Mesendoderm (in vitro differentiated cells): ENCODE measurements at regions not wholly inside any gene's neighbourhood (a gene's known extent, or its start where the extent isn't known, plus 50 kb on each side); places are given as distances from the start of the nearest gene placed in this dataset.

Experiments
- DNase-seq: peaks from one replicate; pipeline ENCODE4 v3.0.0; 2013
- H2AK5ac ChIP-seq: 2 replicates; pipeline ENCODE4 v1.6.1; 2013; ENCODE audit warnings: low read length, inconsistent platforms
- H2BK120ac ChIP-seq: 2 replicates; pipeline ENCODE4 v1.6.1; 2013; ENCODE audit warnings: low read depth, mild to moderate bottlenecking, low read length, moderate library complexity, mixed read lengths
- H2BK15ac ChIP-seq: replicated peaks from 2 replicates; pipeline ENCODE4 v1.6.1; 2013; ENCODE audit warnings: low read depth, mild to moderate bottlenecking, moderate library complexity
- H2BK5ac ChIP-seq: 2 replicates; pipeline ENCODE4 v1.6.1; 2013; ENCODE audit warnings: low read length, inconsistent platforms
- H3K18ac ChIP-seq: 2 replicates; pipeline ENCODE4 v1.6.1; 2013; ENCODE audit warnings: mild to moderate bottlenecking, low read length, mixed read lengths
- H3K23ac ChIP-seq: one replicate; pipeline ENCODE4 v1.6.1; 2013; ENCODE audit warnings: low read length
- H3K27ac ChIP-seq: 2 replicates; pipeline ENCODE4 v1.5.1; 2013; ENCODE audit warnings: low read depth, mild to moderate bottlenecking, inconsistent platforms, low read length, moderate library complexity
- H3K27me3 ChIP-seq: 2 replicates; pipeline ENCODE4 v1.6.1; 2013; ENCODE audit warnings: low read length, control low read depth, mild to moderate bottlenecking, inconsistent platforms; ENCODE audit not compliant: insufficient read depth, poor library complexity
- H3K36me3 ChIP-seq: 2 replicates; pipeline ENCODE4 v1.6.1; 2013; ENCODE audit warnings: low read length, inconsistent platforms; ENCODE audit not compliant: control insufficient read depth, insufficient read depth
- H3K4ac ChIP-seq: one replicate; pipeline ENCODE4 v1.6.1; 2013; ENCODE audit warnings: low read depth, mild to moderate bottlenecking, low read length, moderate library complexity
- H3K4me1 ChIP-seq: 2 replicates; pipeline ENCODE4 v1.6.1; 2013; ENCODE audit warnings: low read depth, low read length, inconsistent platforms; ENCODE audit not compliant: control insufficient read depth
- H3K4me2 ChIP-seq: 2 replicates; pipeline ENCODE4 v1.6.1; 2013; ENCODE audit warnings: low read length
- H3K4me3 ChIP-seq: 2 replicates; pipeline ENCODE4 v1.5.1; 2013; ENCODE audit warnings: mild to moderate bottlenecking, low read length
- H3K56ac ChIP-seq: one replicate; pipeline ENCODE4 v1.6.1; 2013; ENCODE audit warnings: low read length
- H3K79me1 ChIP-seq: 2 replicates; pipeline ENCODE4 v1.6.1; 2013; ENCODE audit warnings: low read length, inconsistent platforms
- H3K79me2 ChIP-seq: 2 replicates; pipeline ENCODE4 v1.6.1; 2013; ENCODE audit warnings: mild to moderate bottlenecking, low read length; ENCODE audit not compliant: control insufficient read depth, insufficient read depth
- H3K9ac ChIP-seq: 2 replicates; pipeline ENCODE4 v1.6.1; 2013; ENCODE audit warnings: low read length, inconsistent platforms
- H4K5ac ChIP-seq: one replicate; pipeline ENCODE4 v1.6.1; 2013; ENCODE audit warnings: low read length
- H4K8ac ChIP-seq: one replicate; pipeline ENCODE4 v1.6.1; 2013; ENCODE audit warnings: low read depth, mild to moderate bottlenecking, control low read depth, low read length, moderate library complexity
- WGBS: extraction: QIAGEN DNeasy Blood & Tissue Kit; methylation state at CpG from one replicate; pipeline ENCODE4 v1.1.7; 2013; ENCODE audit warnings: low lambda C conversion rate, missing lambda C conversion rate; ENCODE audit not compliant: insufficient coverage; ENCODE audit errors: extremely low coverage; 5-methylcytosine and 5-hydroxymethylcytosine counted together

DNA sequence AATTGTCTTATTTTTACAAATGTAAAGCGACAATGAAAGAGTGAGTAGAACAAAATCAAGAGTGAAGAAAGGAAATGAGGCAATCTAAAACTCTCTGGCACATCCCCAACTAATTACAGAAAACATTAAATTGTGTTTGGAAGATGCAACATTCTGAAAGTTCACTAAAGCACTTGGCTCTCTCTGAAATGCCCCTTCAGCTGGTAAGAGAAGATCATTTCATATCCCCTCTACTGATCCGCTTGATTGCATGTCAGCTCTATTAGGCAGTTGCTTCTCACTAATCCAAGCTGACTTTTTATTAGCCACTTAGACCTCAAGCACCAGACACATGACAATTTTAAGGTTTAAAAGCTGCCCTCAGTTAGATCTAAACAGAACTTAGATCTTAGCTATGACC, 262.8 kb upstream of the PRMT6 start:
- no peaks in the 10 kb centered on the region for H3K79me2 ChIP-seq
- no peak overlapping the region for H2BK120ac ChIP-seq
- no peak overlapping the region for H4K8ac ChIP-seq
- no peak for DNase-seq
- H2AK5ac ChIP-seq = no peak overlapping the region
- H3K27ac ChIP-seq = no peak overlapping the region
- no CpG with 5 or more reads among the region's 2 CpGs for WGBS
- no peaks in the 10 kb centered on the region for H3K27me3 ChIP-seq
- no peak overlapping the region for H2BK5ac ChIP-seq
- H2BK15ac ChIP-seq = no peak overlapping the region
- H3K4me2 ChIP-seq = no peak overlapping the region
- H3K56ac ChIP-seq = no peak overlapping the region
- H3K36me3 ChIP-seq = no peaks in the 10 kb centered on the region
- no peak overlapping the region for H4K5ac ChIP-seq
- H3K18ac ChIP-seq = no peak overlapping the region
- no peak overlapping the region for H3K4me3 ChIP-seq
- H3K79me1 ChIP-seq = no peaks in the 10 kb centered on the region
- H3K4ac ChIP-seq = no peak overlapping the region
- H3K4me1 ChIP-seq = no peaks in the 10 kb centered on the region
- no peak overlapping the region for H3K9ac ChIP-seq
- no peak overlapping the region for H3K23ac ChIP-seq

DNA sequence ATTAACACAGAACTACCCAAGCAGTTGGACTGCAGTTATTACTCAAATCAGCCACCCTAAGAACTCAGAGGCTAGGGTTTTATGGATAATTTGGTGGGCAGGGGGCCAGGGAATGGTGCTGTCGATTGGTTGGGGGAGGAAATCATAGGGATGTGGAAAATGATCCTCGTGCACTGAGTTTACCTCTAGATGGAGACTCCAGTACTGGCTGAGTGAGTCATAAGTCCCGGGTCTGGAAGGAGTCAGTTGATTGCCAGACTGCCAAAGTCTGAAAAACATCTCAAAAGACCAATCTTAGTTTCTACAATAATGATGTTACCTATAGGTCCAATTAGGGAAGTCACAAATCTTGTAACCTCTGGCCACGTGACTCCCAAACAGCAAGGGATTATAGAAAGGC, 257.5 kb upstream of the PRMT6 start:
- Histone ChIP-seq H3K4ac (no peak overlapping the region), H2BK15ac (no peak overlapping the region), H3K56ac (no peak overlapping the region), H3K79me2 (no peaks in the 10 kb centered on the region), H2BK5ac (no peak overlapping the region), H3K4me1 (no peaks in the 10 kb centered on the region), H4K5ac (no peak overlapping the region), H3K27me3 (no peaks in the 10 kb centered on the region), H4K8ac (no peak overlapping the region), H3K79me1 (no peaks in the 10 kb centered on the region), H3K23ac (no peak overlapping the region), H3K4me3 (no peak overlapping the region), H3K27ac (no peak overlapping the region), H3K9ac (no peak overlapping the region), H2BK120ac (no peak overlapping the region), H3K4me2 (no peak overlapping the region), H3K18ac (no peak overlapping the region), H2AK5ac (no peak overlapping the region), H3K36me3 (no peaks in the 10 kb centered on the region)
- DNase-seq = no peak
- no CpG with 5 or more reads among the region's 4 CpGs for WGBS

DNA sequence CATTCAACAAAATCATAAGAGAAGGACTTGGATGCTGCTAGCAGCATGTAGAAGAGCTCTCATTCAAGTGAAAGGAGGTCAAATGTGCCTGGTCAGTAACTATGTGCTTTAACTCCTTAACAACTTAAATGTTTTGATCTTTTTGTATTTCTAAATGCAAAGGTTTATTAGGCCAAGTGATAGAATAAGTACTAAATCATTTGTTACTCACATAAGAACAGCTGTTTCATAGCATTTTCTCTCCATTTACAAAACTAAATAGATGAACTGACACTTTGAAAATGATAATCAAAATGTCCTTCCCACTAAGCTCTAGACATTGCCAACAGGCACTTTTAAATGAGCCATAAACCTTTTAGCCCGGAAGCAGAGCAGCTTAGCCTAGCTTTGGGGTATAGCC, 254.3 kb upstream of the PRMT6 start:
- Histone ChIP-seq H4K8ac (no peak overlapping the region), H3K9ac (no peak overlapping the region), H3K4ac (no peak overlapping the region), H4K5ac (no peak overlapping the region), H3K79me1 (no peaks in the 10 kb centered on the region), H3K56ac (no peak overlapping the region), H3K18ac (no peak overlapping the region), H3K4me3 (no peak overlapping the region), H3K27me3 (no peaks in the 10 kb centered on the region), H3K4me1 (no peaks in the 10 kb centered on the region), H2BK5ac (no peak overlapping the region), H3K27ac (no peak overlapping the region), H3K79me2 (no peaks in the 10 kb centered on the region), H3K4me2 (no peak overlapping the region), H2AK5ac (no peak overlapping the region), H3K23ac (no peak overlapping the region), H3K36me3 (no peaks in the 10 kb centered on the region), H2BK120ac (no peak overlapping the region), H2BK15ac (no peak overlapping the region)
- no peak for DNase-seq
- no CpG with 5 or more reads among the region's 1 CpG for WGBS

DNA sequence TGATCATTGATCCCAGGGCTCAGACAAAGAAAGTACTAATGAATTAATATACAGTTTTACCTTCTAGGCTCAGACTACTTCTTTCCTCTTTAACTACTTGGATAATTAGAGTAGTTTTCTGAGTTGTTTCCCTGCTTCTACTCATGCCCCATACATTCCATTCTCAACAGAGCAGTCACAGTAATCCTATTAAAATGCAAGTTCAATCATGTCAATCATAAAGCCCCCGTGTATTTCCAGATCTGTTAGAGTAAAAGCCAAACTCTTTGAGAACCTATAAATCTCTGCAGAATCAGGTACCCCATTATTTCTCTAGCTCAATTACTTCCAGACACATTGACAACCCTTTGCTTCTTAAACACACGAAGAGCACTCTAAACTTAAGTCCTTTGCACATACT, 242.1 kb upstream of the PRMT6 start:
- no peaks in the 10 kb centered on the region for H3K36me3 ChIP-seq
- H2BK120ac ChIP-seq = no peak overlapping the region
- no peak overlapping the region for H3K18ac ChIP-seq
- no peak for DNase-seq
- no peak overlapping the region for H2BK15ac ChIP-seq
- H2BK5ac ChIP-seq = no peak overlapping the region
- no peaks in the 10 kb centered on the region for H3K4me1 ChIP-seq
- no peaks in the 10 kb centered on the region for H3K79me1 ChIP-seq
- H3K27me3 ChIP-seq = no peaks in the 10 kb centered on the region
- no peak overlapping the region for H4K5ac ChIP-seq
- no CpG with 5 or more reads among the region's 2 CpGs for WGBS
- H3K27ac ChIP-seq = no peak overlapping the region
- no peaks in the 10 kb centered on the region for H3K79me2 ChIP-seq
- H3K9ac ChIP-seq = no peak overlapping the region
- no peak overlapping the region for H3K4me2 ChIP-seq
- H3K23ac ChIP-seq = no peak overlapping the region
- no peak overlapping the region for H3K4me3 ChIP-seq
- H3K56ac ChIP-seq = no peak overlapping the region
- no peak overlapping the region for H4K8ac ChIP-seq
- no peak overlapping the region for H3K4ac ChIP-seq
- H2AK5ac ChIP-seq = no peak overlapping the region

DNA sequence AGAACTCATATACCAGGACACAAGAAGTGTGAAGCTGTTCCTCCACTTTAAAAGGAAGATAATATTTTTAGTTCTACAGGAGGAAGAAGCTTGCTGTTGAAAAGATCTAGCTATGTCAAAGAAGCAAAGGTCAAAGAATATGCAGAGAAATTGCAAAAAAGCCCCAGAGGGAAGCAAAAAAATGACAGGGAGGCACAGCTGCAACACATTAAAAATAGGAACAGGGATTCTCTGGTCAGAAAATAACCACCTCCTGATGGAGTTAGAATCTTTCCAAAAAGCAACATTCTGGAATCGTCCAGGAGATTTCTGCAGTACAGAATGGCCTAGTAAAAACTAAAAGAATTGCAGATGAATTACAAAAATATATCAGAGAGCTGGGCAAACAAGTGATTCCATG, 238.9 kb upstream of the PRMT6 start:
- no peak for DNase-seq
- WGBS = no CpG with 5 or more reads among the region's 1 CpG

DNA sequence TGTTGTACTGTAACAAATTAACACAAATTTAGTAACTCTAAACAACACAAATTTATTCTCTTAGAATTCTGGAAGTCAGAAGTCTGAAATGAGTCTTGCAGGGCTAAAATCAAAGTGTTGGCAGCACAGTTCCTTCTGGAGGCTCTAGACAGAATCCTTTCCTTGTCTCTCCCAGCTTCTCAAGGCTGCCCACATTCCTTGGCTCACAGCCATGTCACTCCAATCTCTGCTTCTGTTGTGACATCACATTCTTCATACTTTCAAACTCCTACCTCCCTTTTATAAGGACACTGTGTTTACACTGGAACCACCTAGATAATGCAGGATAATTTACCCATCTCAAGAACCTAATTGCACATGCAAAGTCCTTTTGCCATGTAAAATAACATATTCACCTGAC, 225.0 kb upstream of the PRMT6 start:
- DNase-seq = no peak
- H3K79me1 ChIP-seq = no peaks in the 10 kb centered on the region
- H3K4me2 ChIP-seq = no peak overlapping the region
- no peak overlapping the region for H3K56ac ChIP-seq
- H3K79me2 ChIP-seq = no peaks in the 10 kb centered on the region
- no peak overlapping the region for H4K5ac ChIP-seq
- no peak overlapping the region for H3K27ac ChIP-seq
- H2AK5ac ChIP-seq = no peak overlapping the region
- H3K4me1 ChIP-seq = no peaks in the 10 kb centered on the region
- no peak overlapping the region for H2BK15ac ChIP-seq
- H4K8ac ChIP-seq = no peak overlapping the region
- no peak overlapping the region for H3K9ac ChIP-seq
- H2BK5ac ChIP-seq = no peak overlapping the region
- no peaks in the 10 kb centered on the region for H3K27me3 ChIP-seq
- no peak overlapping the region for H3K23ac ChIP-seq
- H2BK120ac ChIP-seq = no peak overlapping the region
- H3K18ac ChIP-seq = no peak overlapping the region
- no peaks in the 10 kb centered on the region for H3K36me3 ChIP-seq
- H3K4me3 ChIP-seq = no peak overlapping the region
- no peak overlapping the region for H3K4ac ChIP-seq

More for the DNA sequence above, 238.9 kb upstream of the PRMT6 start:
- Histone ChIP-seq H3K4ac (no peak overlapping the region), H2AK5ac (no peak overlapping the region), H2BK120ac (no peak overlapping the region), H3K79me2 (no peaks in the 10 kb centered on the region), H3K9ac (no peak overlapping the region), H3K79me1 (no peaks in the 10 kb centered on the region), H2BK15ac (no peak overlapping the region), H3K4me1 (no peaks in the 10 kb centered on the region), H3K27ac (no peak overlapping the region), H4K5ac (no peak overlapping the region), H4K8ac (no peak overlapping the region), H3K18ac (no peak overlapping the region), H3K4me2 (no peak overlapping the region), H3K27me3 (no peaks in the 10 kb centered on the region), H2BK5ac (no peak overlapping the region), H3K56ac (no peak overlapping the region), H3K23ac (no peak overlapping the region), H3K4me3 (no peak overlapping the region), H3K36me3 (no peaks in the 10 kb centered on the region)
